ENCODE measurements at regions not wholly inside any gene's neighbourhood (a gene's known extent, or its start where the extent isn't known, plus 50 kb on each side); places are given as distances from the start of the nearest gene placed in this dataset.

GRCh38 chr18:67980241-67980640 lies 463.7 kb upstream of the DSEL start:
- TF ChIP-seq POLR2AphosphoS5 (IDR thresholded peaks at IDR 0.05; ENCODE audit: low read depth, low read length) (no peak), SIN3A (IDR thresholded peaks at IDR 0.05; ENCODE audit: borderline replicate concordance, insufficient read depth, low read length) (no peak), REST (IDR thresholded peaks at IDR 0.05; ENCODE audit: insufficient read depth in 1 of 2, low read depth in 2 of 2, low read length in 2 of 2) (no peak), TAF1 (IDR thresholded peaks at IDR 0.05; ENCODE audit: borderline replicate concordance, insufficient read depth, low read length) (no peak)
